IPS-NIHi7 (cell line): ENCODE measurements at regions not wholly inside any gene's neighbourhood (a gene's known extent, or its start where the extent isn't known, plus 50 kb on each side); places are given as distances from the start of the nearest gene placed in this dataset.
A peak's percentile ranks its signal among the peaks of the same experiment; 100 is the strongest.

Source experiments
- DNase-seq: peaks from one replicate; pipeline ENCODE4 v3.0.0; 2012; ENCODE audit warnings: mixed read lengths; ENCODE audit errors: extremely low spot score

DNA sequence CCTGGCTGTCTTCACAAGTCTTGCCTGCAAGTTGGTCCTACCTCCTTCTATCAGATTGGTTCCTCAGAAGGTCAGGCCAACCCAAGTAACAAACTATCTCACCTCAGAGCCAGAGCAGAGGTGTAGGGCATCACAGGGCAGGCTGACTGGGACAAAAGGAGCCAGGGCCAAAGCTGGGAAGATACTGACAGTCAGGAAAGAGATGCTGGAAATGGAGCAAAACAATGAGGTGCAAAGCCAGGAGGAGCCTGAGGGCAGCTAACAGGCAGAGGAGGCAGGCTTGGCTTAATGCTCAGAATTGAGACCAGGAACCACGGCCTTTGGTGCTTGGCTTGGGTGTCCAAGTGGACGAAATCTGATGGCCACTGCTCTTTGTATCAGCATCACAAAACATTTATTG is 68.4 kb upstream of the PNMA1 start:
- DNase-seq = no peak

DNA sequence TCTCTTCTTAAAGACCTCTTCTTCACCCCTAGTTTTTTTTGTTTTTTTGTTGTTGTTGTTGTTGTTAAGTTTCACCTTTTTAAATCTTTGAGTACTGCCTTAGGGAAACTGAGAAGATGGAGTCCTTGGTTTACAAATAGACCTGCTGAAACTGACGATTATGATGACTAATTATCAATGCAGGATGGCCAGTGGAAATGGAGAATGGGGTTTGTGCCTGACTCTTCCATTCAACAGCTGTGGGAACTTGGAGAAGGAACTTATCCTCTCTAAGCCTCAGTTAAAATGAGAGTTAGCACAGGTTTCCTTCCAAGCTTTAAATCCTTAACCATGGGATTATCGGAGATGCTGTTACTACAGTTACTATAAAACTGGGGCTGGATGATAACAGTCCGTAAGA is 66.7 kb upstream of the PNMA1 start:
- DNase-seq = no peak

DNA sequence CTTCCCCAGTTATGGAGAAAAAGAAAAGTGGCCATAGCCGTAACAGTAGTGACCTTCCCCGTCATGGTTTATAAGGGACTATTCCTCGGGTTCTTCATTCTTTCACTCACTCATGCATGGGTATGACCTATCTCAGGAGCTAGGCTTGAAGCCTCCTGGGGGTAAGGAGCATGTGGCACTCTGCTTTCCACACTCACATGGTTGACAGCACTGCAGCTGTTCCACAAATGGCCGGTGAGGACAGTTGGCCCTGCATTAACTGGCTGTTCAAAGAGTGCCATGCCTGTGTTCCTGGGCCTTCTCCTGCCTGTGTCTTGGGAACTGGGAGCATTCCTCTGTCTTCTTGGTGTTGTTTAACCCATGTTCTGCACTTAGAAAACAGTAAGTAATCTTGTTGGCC is 66.2 kb upstream of the PNMA1 start:
- no peak for DNase-seq

GRCh38 chr14:73778736-73779135 is 64.6 kb upstream of the PNMA1 start:
- no peak for DNase-seq

- DNase-seq = no peak
These were observed 63.2 kb upstream of the PNMA1 start for GRCh38 chr14:73777420-73777819.

GRCh38 chr14:73776194-73776537 is 62.0 kb upstream of the PNMA1 start:
- no peak for DNase-seq

- no peak for DNase-seq
These were observed 61.4 kb upstream of the PNMA1 start for GRCh38 chr14:73775339-73776193.

DNA sequence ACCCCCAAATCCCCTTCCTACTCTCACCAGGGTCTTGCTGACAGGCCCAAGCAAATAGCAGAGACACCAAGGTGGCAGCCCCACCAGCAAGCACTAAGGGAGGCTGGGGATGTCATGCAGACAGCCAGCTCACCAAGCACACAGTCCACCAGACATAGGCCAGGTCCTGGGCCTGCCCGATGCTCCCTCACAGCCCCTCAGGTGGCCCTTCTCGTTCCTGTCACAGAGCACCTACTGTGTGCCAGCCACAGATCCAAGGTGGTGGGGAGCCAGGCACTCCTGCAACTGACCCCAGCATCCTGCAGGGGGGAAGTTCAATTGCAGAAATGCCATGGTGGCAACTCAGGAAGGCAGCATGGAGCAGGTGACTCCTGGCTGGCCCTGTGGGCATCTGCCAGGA is 60.5 kb upstream of the PNMA1 start:
- no peak for DNase-seq

DNA sequence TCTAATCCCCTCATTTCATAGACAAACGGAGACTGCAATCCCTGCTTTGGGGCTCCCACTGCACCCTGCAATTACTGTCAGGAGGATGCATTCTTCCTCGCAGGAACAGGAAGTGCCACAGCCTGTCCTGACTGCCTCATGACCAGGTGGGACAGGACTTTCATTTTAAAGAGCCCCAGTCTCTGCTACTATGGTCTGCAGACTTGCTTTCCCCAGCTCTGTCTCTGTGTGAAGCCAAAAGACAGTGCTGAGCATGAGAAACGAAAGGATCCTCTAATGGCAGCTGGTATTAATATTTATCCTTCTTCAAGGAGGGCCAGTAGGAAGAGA is 60.0 kb upstream of the PNMA1 start:
- no peak for DNase-seq

GRCh38 chr14:73773441-73774240 is 59.5 kb upstream of the PNMA1 start:
- no peak for DNase-seq

GRCh38 chr14:73771848-73772638 is 57.9 kb upstream of the PNMA1 start:
- DNase-seq = peak; percentile 85

DNA sequence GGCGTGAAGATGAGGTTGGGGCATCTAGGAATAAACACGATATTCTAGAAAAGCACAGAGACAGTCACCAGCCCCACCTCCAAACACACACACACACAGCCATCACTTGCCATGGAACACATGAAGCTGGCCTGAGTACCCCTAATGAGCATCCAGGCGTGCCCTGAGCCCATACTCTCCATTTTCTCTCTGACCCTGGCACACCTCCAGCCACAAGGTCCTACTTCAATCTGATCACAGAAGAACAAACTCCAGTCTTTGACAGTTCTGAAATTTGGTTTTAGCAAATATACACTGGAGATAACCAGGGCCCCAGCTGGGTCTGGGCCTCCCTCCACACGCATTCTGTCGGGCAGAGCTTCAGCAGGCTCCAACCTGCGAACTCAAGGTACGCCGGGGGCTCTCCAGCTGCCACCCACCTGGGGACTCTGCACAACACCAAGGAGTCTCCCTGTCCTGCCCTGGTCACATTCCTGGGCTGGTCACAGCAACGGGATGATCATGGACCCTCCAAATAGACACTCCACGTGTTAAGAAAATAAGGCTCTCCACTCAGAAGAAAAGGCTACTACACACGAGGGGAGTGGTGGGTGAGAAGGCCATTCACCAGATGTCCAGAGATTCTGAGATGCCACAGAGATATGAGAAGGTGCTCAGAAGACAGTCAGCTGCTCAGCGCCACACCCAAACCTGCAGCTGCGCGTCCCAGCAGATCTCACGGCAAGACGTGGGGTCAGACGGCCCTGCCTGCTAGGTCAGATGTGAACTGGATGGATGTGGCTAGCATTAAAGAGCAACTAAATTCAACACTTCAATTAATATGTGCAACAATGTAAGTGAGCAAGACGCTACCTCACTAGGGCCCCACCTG is 57.0 kb upstream of the PNMA1 start:
- DNase-seq = no peak

- no peak for DNase-seq
These were observed 53.9 kb upstream of the PNMA1 start for GRCh38 chr14:73768107-73768506.

DNA sequence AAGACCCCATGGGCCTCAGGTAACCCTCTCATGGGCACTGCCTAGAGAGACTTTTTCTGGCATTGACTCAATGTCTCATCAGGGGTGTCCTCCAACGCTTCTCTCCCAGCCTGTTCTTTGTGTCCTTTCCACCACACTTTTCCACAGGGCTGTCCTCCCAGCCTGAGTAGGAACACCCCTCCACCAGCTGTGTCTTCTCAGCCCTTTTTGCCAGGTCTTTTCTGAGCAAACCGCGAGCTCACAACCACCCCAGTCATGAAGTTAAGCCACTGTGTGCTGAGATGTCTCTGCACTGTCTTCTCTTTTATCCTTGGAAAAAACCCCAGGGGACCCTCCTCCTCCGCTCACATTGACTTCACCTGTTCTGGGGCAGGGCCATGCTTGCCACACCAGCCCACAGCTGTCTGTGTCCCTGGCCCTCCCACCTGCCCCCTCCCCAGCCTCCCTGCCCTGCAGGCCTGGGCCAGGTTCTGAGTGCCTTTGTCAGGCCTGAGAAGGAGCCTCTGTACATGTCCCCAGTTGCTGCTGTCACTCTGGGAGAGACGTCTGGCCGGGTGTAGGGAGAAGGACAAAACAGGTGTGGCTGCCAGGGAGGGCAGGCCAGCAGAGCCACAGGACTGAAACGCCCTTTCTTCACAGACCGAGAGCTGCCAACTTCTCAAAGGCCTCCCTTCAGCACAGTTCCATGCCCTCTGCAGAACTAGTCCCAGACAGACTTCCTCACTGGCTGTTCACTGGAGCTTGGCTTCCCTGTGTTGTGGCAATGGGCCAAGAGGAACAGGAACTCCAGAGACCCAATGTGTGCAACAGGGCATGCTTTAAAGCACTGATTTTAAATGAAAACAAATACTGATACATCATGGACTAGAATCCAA is 50.5 kb upstream of the PNMA1 start:
- no peak for DNase-seq
